ENCODE measurements at regions not wholly inside any gene's neighbourhood (a gene's known extent, or its start where the extent isn't known, plus 50 kb on each side); places are given as distances from the start of the nearest gene placed in this dataset.

- CTCF ChIA-PET = no interaction called here
- H3K27ac Mint-ChIP-seq = no peak overlapping the region
- H3K4me1 Mint-ChIP-seq = no peaks in the 10 kb centered on the region
- peaks cover 16% of the 10 kb centered on the region for H3K27me3 Mint-ChIP-seq
- DNase-seq = no peak
- H3K9me3 Mint-ChIP-seq (ENCODE audit: low read depth) = no peaks in the 10 kb centered on the region
- H3K4me3 Mint-ChIP-seq = no peak overlapping the region
- ATAC-seq = no peak
- no peaks in the 10 kb centered on the region for H3K36me3 Mint-ChIP-seq
Measured at GRCh38 chr1:13901597-13901996, 201.6 kb downstream of the PRDM2 start.

- CTCF ChIA-PET = no interaction called here
- no peaks in the 10 kb centered on the region for H3K36me3 Mint-ChIP-seq
Measured at GRCh38 chr1:13908128-13908527, 208.1 kb downstream of the PRDM2 start.

GRCh38 chr1:13911697-13912619 lies 212.0 kb downstream of the PRDM2 start:
- CTCF ChIA-PET = interaction anchor here (0.9 kb wide), 1 partner anchor 24 kb away, joined by 3 read pairs; no protein-coding TSS in a partner anchor
- Mint-ChIP-seq H3K36me3 (no peaks in the 10 kb centered on the region), H3K9me3 (ENCODE audit: low read depth) (no peaks in the 10 kb centered on the region), H3K27me3 (peaks cover 2% of the 10 kb centered on the region), H3K4me3 (no peak overlapping the region), H3K27ac (no peak overlapping the region), H3K4me1 (peaks cover 22% of the 10 kb centered on the region)
- DNase-seq = no peak
- peak; percentile 36 for ATAC-seq

More at GRCh38 chr1:13908128-13908527, 208.1 kb downstream of the PRDM2 start:
- Mint-ChIP-seq H3K27me3 (peaks cover 14% of the 10 kb centered on the region), H3K9me3 (ENCODE audit: low read depth) (no peaks in the 10 kb centered on the region), H3K27ac (no peak overlapping the region), H3K4me1 (peaks cover 21% of the 10 kb centered on the region), H3K4me3 (no peak overlapping the region)
- DNase-seq = no peak
- no peak for ATAC-seq

GRCh38 chr1:13913396-13913795 lies 213.4 kb downstream of the PRDM2 start:
- Mint-ChIP-seq H3K9me3 (ENCODE audit: low read depth) (no peaks in the 10 kb centered on the region), H3K27ac (no peak overlapping the region), H3K27me3 (peaks cover 9% of the 10 kb centered on the region), H3K4me1 (peaks cover 22% of the 10 kb centered on the region), H3K36me3 (no peaks in the 10 kb centered on the region), H3K4me3 (no peak overlapping the region)
- ATAC-seq (no peak), DNase-seq (no peak)
- CTCF ChIA-PET = no interaction called here

- CTCF ChIA-PET = no interaction called here
- no peak overlapping the region for H3K4me3 Mint-ChIP-seq
Measured at GRCh38 chr1:13916530-13916929, 216.5 kb downstream of the PRDM2 start.

GRCh38 chr1:13917607-13918006 lies 217.6 kb downstream of the PRDM2 start:
- peaks cover 18% of the 10 kb centered on the region for H3K27me3 Mint-ChIP-seq
- CTCF ChIA-PET = no interaction called here
- peaks cover 3% of the 10 kb centered on the region for H3K4me1 Mint-ChIP-seq
- no peaks in the 10 kb centered on the region for H3K36me3 Mint-ChIP-seq
- H3K4me3 Mint-ChIP-seq = no peak overlapping the region
- ATAC-seq (no peak), DNase-seq (no peak)
- no peaks in the 10 kb centered on the region for H3K9me3 Mint-ChIP-seq (ENCODE audit: low read depth)
- H3K27ac Mint-ChIP-seq = no peak overlapping the region

More at GRCh38 chr1:13916530-13916929, 216.5 kb downstream of the PRDM2 start:
- DNase-seq (no peak), ATAC-seq (no peak)
- Mint-ChIP-seq H3K27ac (no peak overlapping the region), H3K9me3 (ENCODE audit: low read depth) (no peaks in the 10 kb centered on the region), H3K27me3 (peaks cover 18% of the 10 kb centered on the region), H3K4me1 (peaks cover 11% of the 10 kb centered on the region), H3K36me3 (no peaks in the 10 kb centered on the region)

- Mint-ChIP-seq H3K27ac (no peak overlapping the region), H3K9me3 (ENCODE audit: low read depth) (no peaks in the 10 kb centered on the region), H3K4me3 (no peak overlapping the region), H3K36me3 (no peaks in the 10 kb centered on the region), H3K27me3 (peaks cover 18% of the 10 kb centered on the region), H3K4me1 (no peaks in the 10 kb centered on the region)
- ATAC-seq = no peak
- no peak for DNase-seq
- CTCF ChIA-PET = no interaction called here
Measured at GRCh38 chr1:13918862-13919261, 218.9 kb downstream of the PRDM2 start.

- CTCF ChIA-PET = no interaction called here
- Mint-ChIP-seq H3K9me3 (ENCODE audit: low read depth) (no peaks in the 10 kb centered on the region), H3K27ac (no peak overlapping the region), H3K27me3 (peaks cover 18% of the 10 kb centered on the region), H3K4me1 (no peaks in the 10 kb centered on the region), H3K4me3 (no peak overlapping the region), H3K36me3 (no peaks in the 10 kb centered on the region)
- DNase-seq = no peak
- ATAC-seq = no peak
Measured at GRCh38 chr1:13921190-13921589, 221.2 kb downstream of the PRDM2 start.

GRCh38 chr1:13922466-13923110 lies 222.6 kb downstream of the PRDM2 start:
- no peaks in the 10 kb centered on the region for H3K9me3 Mint-ChIP-seq (ENCODE audit: low read depth)
- H3K4me3 Mint-ChIP-seq = no peak overlapping the region
- peaks cover 16% of the 10 kb centered on the region for H3K27me3 Mint-ChIP-seq
- H3K36me3 Mint-ChIP-seq = no peaks in the 10 kb centered on the region
- CTCF ChIA-PET = no interaction called here
- ATAC-seq (no peak), DNase-seq (no peak)
- no peak overlapping the region for H3K27ac Mint-ChIP-seq
- H3K4me1 Mint-ChIP-seq = no peaks in the 10 kb centered on the region

- H3K4me1 Mint-ChIP-seq = no peaks in the 10 kb centered on the region
- DNase-seq = no peak
- H3K36me3 Mint-ChIP-seq = no peaks in the 10 kb centered on the region
- ATAC-seq = no peak
- H3K27me3 Mint-ChIP-seq = peaks cover 6% of the 10 kb centered on the region
- H3K9me3 Mint-ChIP-seq (ENCODE audit: low read depth) = no peaks in the 10 kb centered on the region
- H3K4me3 Mint-ChIP-seq = no peak overlapping the region
- CTCF ChIA-PET = no interaction called here
- no peak overlapping the region for H3K27ac Mint-ChIP-seq
Measured at GRCh38 chr1:13926556-13926955, 226.6 kb downstream of the PRDM2 start.

GRCh38 chr1:13927736-13928135 lies 227.7 kb downstream of the PRDM2 start:
- CTCF ChIA-PET = interaction anchor here (0.9 kb wide), 1 partner anchor 10 kb away, joined by 3 read pairs; no protein-coding TSS in a partner anchor
- ATAC-seq (no peak), DNase-seq (no peak)
- Mint-ChIP-seq H3K9me3 (ENCODE audit: low read depth) (no peaks in the 10 kb centered on the region), H3K4me1 (no peaks in the 10 kb centered on the region), H3K27me3 (peaks cover 6% of the 10 kb centered on the region), H3K27ac (no peak overlapping the region), H3K4me3 (no peak overlapping the region), H3K36me3 (no peaks in the 10 kb centered on the region)

- Mint-ChIP-seq H3K27ac (no peak overlapping the region), H3K27me3 (peaks cover 6% of the 10 kb centered on the region), H3K36me3 (no peaks in the 10 kb centered on the region), H3K9me3 (ENCODE audit: low read depth) (no peaks in the 10 kb centered on the region), H3K4me3 (no peak overlapping the region), H3K4me1 (no peaks in the 10 kb centered on the region)
- CTCF ChIA-PET = no interaction called here
- DNase-seq (no peak), ATAC-seq (no peak)
Measured at GRCh38 chr1:13929313-13929712, 229.3 kb downstream of the PRDM2 start.

- CTCF ChIA-PET = no interaction called here
- Mint-ChIP-seq H3K27ac (no peak overlapping the region), H3K4me1 (no peaks in the 10 kb centered on the region), H3K9me3 (ENCODE audit: low read depth) (no peaks in the 10 kb centered on the region), H3K4me3 (no peak overlapping the region), H3K27me3 (peaks cover 6% of the 10 kb centered on the region), H3K36me3 (no peaks in the 10 kb centered on the region)
- DNase-seq (peak; percentile 47), ATAC-seq (no peak)
Measured at GRCh38 chr1:13930151-13930550, 230.2 kb downstream of the PRDM2 start.

- no peak for ATAC-seq
- Mint-ChIP-seq H3K4me3 (no peak overlapping the region), H3K36me3 (no peaks in the 10 kb centered on the region), H3K27ac (no peak overlapping the region), H3K9me3 (ENCODE audit: low read depth) (no peaks in the 10 kb centered on the region), H3K4me1 (no peaks in the 10 kb centered on the region), H3K27me3 (peaks cover 6% of the 10 kb centered on the region)
- no peak for DNase-seq
- CTCF ChIA-PET = no interaction called here
Measured at GRCh38 chr1:13931226-13931625, 231.2 kb downstream of the PRDM2 start.

Measured in activated CD8-positive, alpha-beta memory T cell treated with anti-CD3 and anti-CD28 coated beads, Interleukin-2, amount 10 ng/mL, durations not matched to agents 7 days and 5 days (primary cell).